GM18502 (cell line): ENCODE measurements at regions not wholly inside any gene's neighbourhood (a gene's known extent, or its start where the extent isn't known, plus 50 kb on each side); places are given as distances from the start of the nearest gene placed in this dataset.

ENCODE experiments used
- ATAC-seq: cut with Tn5 transposase; IDR thresholded peaks from one replicate; pipeline ENCODE4 v1.9.1; 2021; ENCODE audit warnings: mild to moderate bottlenecking; ENCODE audit not compliant: unreplicated experiment, poor library complexity

GRCh38 chr7:156459582-156459981 lies 181.0 kb upstream of the RNF32 start:
- no peak for ATAC-seq

DNA sequence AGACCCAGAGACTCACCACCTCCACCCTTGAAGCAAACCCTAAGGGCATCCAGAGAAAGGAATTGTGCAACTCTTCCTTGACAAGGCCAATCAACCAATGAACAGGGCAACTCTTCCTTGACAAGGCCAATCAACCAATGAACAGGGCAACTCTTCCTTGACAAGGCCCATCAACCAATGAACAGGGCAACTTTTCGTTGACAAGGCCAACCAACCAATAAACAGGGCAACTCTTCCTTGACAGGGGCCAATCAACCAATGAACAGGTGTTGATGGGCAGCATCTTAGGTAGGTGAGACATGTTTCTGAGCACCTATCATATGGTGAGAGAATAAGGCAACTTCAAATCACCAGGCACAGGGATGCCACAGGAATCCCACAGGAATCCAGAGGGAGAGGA lies 181.5 kb upstream of the RNF32 start:
- ATAC-seq, result no peak

- no peak for ATAC-seq
Observed at GRCh38 chr7:156458011-156458410, 182.6 kb upstream of the RNF32 start.

- no peak for ATAC-seq
Observed at GRCh38 chr7:156456503-156457115, 184.0 kb upstream of the RNF32 start.

- ATAC-seq, result no peak
Observed at GRCh38 chr7:156456032-156456431, 184.5 kb upstream of the RNF32 start.

DNA sequence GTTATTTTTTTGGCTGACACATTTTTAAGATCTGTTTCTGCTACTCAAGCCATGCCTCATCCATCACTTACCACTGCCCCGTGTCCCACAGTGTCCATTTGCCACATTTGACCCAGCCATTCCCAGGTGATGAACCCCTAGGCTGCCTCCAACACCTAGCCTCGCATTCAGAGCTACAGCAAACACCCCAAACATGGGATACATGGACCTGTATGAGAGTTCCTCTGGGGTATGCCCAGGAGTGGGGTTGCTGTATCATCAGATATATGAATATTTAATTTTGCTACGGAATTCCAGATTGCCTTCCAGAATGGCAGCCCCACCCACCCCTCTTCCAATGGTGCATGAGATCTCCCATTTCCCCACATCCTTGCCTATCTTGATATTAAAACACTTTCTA lies 190.1 kb upstream of the RNF32 start:
- ATAC-seq, result no peak

GRCh38 chr7:156448918-156449317 lies 191.7 kb upstream of the RNF32 start:
- no peak for ATAC-seq

DNA sequence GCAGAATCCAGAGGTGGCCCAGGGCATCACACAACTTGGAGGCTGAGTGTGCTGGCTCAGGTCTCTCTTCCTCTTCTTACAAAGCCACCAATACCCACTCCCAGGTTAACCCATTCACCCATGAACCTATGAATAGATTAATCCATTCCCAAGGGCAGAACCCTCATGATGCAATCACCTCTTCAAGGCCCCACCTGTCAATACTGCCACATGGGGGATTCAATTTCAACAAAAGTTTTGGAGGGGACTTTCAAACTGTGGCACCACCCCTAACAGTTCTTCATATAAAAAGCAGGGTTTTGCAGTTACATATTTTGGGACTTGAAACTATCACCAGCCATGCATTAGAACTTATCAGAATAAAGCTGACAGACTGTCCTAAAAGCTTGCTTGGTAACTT lies 193.6 kb upstream of the RNF32 start:
- no peak for ATAC-seq

- no peak for ATAC-seq
Observed at GRCh38 chr7:156445997-156446761, 194.4 kb upstream of the RNF32 start.

DNA sequence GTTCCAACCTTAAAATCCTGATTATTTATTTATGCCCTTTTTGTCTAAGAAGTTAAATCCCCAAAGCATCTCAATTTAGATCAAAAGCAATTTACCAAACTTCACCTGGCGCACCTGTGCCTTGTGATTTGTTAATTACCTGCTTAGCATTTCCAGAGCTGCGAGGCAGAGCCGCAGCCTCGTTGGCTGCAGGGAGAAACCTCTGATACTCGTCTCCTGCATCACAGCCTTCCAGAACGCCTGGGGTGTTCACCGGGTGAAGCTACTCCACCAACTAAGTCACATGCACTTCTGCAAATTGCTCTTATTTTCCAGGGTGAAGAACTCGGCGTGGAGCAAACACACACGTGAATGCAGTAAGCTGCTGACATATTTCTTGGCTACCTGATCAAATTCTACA lies 198.1 kb upstream of the RNF32 start:
- no peak for ATAC-seq

GRCh38 chr7:156440456-156440855 lies 200.1 kb upstream of the RNF32 start:
- no peak for ATAC-seq

- no peak for ATAC-seq
Observed at GRCh38 chr7:156438011-156438410, 202.6 kb upstream of the RNF32 start.

GRCh38 chr7:156437021-156437614 lies 203.5 kb upstream of the RNF32 start:
- no peak for ATAC-seq

DNA sequence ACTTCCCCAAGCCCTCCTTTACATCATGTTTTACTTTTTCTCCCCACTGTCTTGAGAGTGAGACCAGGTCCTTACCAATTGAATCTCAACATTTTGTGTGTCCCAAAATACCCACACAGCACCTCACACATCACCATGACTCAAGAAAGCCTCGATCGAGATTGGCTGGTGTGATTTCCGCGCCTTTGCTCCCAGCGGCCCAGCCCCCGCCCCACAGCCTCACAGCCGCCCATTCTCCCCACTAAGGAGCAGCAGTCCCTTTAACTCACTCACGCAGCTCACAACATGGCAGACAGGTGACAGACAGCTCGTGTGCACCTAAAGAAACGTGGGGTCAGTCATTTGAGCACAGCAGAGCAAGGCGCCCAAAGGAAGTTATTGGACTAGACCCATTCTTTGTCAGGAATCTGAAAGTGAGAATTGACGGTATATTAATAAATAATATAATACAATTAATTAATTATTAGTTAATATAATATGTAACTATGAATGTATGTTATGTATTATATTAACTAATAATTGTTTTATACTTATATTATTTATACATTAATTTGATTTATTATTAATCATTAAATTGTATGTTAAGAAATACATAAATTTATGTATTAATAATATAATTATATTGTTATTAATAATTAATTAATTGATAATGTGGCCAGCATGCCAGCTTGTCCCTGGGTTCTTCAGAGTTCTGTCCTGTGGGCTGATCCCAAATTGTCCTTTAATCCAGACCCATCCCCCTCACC lies 204.9 kb upstream of the RNF32 start:
- no peak for ATAC-seq

- ATAC-seq, result no peak
Observed at GRCh38 chr7:156434706-156435105, 205.9 kb upstream of the RNF32 start.

- no peak for ATAC-seq
Observed at GRCh38 chr7:156432018-156432417, 208.6 kb upstream of the RNF32 start.

DNA sequence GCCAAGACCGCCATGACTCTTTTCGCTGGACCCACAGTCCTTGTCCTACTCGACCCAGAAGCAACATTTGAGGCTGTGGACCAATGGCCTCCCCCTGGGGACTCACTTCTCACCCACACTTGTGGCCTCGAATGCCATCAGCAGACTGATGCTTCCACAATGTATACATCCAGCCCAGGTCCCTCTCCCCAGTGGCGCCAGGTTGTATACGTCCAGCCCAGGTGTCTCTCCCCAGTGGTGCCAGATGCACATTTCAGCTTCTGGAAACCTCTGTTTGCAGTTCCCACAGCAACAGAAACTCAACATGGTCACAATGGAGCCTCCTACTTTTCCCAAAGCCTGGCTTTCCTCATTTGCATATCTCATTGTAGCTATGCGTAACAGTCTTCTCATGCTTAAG lies 210.5 kb upstream of the RNF32 start:
- ATAC-seq, result no peak

DNA sequence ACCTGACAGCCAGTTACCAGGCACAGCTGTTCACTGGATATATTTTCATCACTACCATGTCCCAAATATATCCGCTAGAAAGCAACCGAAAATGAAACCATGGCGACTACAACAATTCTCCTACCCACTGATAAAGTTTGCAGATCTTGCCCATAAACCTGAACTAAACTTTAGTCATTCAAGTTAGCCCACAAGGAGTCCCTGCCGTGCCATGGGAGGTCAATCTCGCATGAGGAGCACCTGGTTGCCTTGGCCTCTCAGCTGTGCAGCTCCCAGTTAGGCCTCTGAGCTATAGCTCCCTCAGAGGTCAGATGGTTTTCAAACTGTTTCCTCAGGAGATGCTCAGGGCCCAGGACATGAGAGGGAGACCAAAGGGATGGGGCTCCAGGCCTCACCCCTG lies 211.1 kb upstream of the RNF32 start:
- no peak for ATAC-seq

GRCh38 chr7:156423876-156424275 lies 216.7 kb upstream of the RNF32 start:
- ATAC-seq, result no peak

DNA sequence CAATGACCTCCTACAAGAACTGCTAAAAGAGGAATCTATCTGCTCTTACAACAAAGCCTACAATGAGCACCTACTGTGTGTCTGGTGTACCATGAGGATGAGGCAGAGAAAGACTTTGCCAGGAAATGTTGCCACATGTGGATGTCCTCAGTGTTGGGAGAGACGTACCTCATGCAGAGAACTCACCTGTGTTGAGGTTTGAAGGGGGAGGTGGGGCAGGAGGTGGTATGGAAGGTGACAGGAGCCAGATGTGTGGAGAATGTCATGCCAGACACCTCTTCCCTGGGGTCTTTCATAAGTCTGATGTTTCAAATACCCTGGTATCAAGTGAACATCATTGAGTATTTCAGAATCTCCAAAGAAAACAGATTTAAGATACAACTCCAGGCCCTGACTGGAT lies 220.1 kb upstream of the RNF32 start:
- no peak for ATAC-seq

GRCh38 chr7:156419782-156420181 lies 220.8 kb upstream of the RNF32 start:
- ATAC-seq, result no peak
